Testis (tissue), 2 donors: ENCODE measurements at regions not wholly inside any gene's neighbourhood (a gene's known extent, or its start where the extent isn't known, plus 50 kb on each side); places are given as distances from the start of the nearest gene placed in this dataset.

ENCODE experiments used
- CTCF ChIP-seq, 3 experiments: fragments of 450-650 bp in 2 of 3; fragments of 200-600 bp in 1 of 3; sonication (generic) in 1 of 3; IDR thresholded peaks; one replicate each; pipeline ENCODE4 v1.5.1; 2016 to 2019; ENCODE audit warnings: antibody characterized with exemption in 3 of 3, mild to moderate bottlenecking in 2 of 3, moderate library complexity in 1 of 3
- POLR2A ChIP-seq: fragments of 450-650 bp; IDR thresholded peaks from one replicate; pipeline ENCODE4 v1.6.1; 2017; ENCODE audit warnings: antibody characterized with exemption, mild to moderate bottlenecking, moderate library complexity

- TF ChIP-seq CTCF (IDR thresholded peaks at IDR 0.05) (no peak), POLR2A (no peak)
Measured at GRCh38 chr21:35359076-35359475, 310.0 kb upstream of the RUNX1 start.
